Right lung (tissue), 2 donors: ENCODE measurements at regions not wholly inside any gene's neighbourhood (a gene's known extent, or its start where the extent isn't known, plus 50 kb on each side); places are given as distances from the start of the nearest gene placed in this dataset.
"Not testable (repeated sequence)": the region's sequence is repeated elsewhere in the genome, so short reads cannot be mapped to it uniquely, and the experiment has no call there.

Experiments
- DNase-seq, 2 donors: peaks; one replicate each; pipeline ENCODE4 v3.0.0-alpha.2; 2013

- DNase-seq: no peak
Observed at GRCh38 chr13:23947893-23948292, 50.6 kb upstream of the C1QTNF9B start.

GRCh38 chr13:23949200-23949599 lies 51.9 kb upstream of the C1QTNF9B start:
- DNase-seq: no peak

- DNase-seq: no peak
Observed at GRCh38 chr13:23949736-23950135, 52.4 kb upstream of the C1QTNF9B start.

- DNase-seq: no peak
Observed at GRCh38 chr13:23950736-23951510, 53.6 kb upstream of the C1QTNF9B start.

- DNase-seq: no peak
Observed at GRCh38 chr13:23952796-23953195, 55.5 kb upstream of the C1QTNF9B start.

- DNase-seq: no peak
Observed at GRCh38 chr13:23953860-23954512, 56.7 kb upstream of the C1QTNF9B start.

- DNase-seq: no peak
Observed at GRCh38 chr13:23955064-23955463, 57.8 kb upstream of the C1QTNF9B start.

GRCh38 chr13:23956106-23956505 lies 58.8 kb upstream of the C1QTNF9B start:
- DNase-seq: no peak

GRCh38 chr13:23957981-23958380 lies 60.7 kb upstream of the C1QTNF9B start:
- no peak for DNase-seq

GRCh38 chr13:23959231-23959862 lies 62.0 kb upstream of the C1QTNF9B start:
- DNase-seq: no peak

- DNase-seq: no peak
Observed at GRCh38 chr13:23960566-23961156, 63.4 kb upstream of the C1QTNF9B start.

GRCh38 chr13:23963184-23963931 lies 66.1 kb upstream of the C1QTNF9B start:
- no peak for DNase-seq

GRCh38 chr13:23963947-23964346 lies 66.6 kb upstream of the C1QTNF9B start:
- DNase-seq: no peak

GRCh38 chr13:23965346-23965745 lies 68.0 kb upstream of the C1QTNF9B start:
- no peak for DNase-seq

GRCh38 chr13:23966221-23966690 lies 69.0 kb upstream of the C1QTNF9B start:
- DNase-seq: no peak

- no peak for DNase-seq
Observed at GRCh38 chr13:23966691-23967615, 69.7 kb upstream of the C1QTNF9B start.

GRCh38 chr13:23967792-23968191 lies 70.5 kb upstream of the C1QTNF9B start:
- DNase-seq: not testable (repeated sequence)

GRCh38 chr13:23969647-23970046 lies 72.3 kb upstream of the C1QTNF9B start:
- peak; percentile 54 to 66 for DNase-seq

GRCh38 chr13:23979361-23980159 lies 82.3 kb upstream of the C1QTNF9B start:
- DNase-seq: peak; percentile 87 to 88

- DNase-seq: peak; percentile 91
Observed at GRCh38 chr13:23980160-23980551, 82.9 kb upstream of the C1QTNF9B start.
